Body of pancreas (tissue), 4 donors: ENCODE measurements at regions not wholly inside any gene's neighbourhood (a gene's known extent, or its start where the extent isn't known, plus 50 kb on each side); places are given as distances from the start of the nearest gene placed in this dataset.

Experiments used
- CTCF ChIP-seq, 7 experiments: fragments of 450-650 bp in 4 of 7; fragments of 200-600 bp in 3 of 7; sonication (generic) in 3 of 7; IDR thresholded peaks; one replicate each; pipeline ENCODE4 v1.5.1; 2016 to 2019; ENCODE audit warnings: antibody characterized with exemption in 7 of 7
- POLR2A ChIP-seq, 3 donors: fragments of 450-650 bp; IDR thresholded peaks; one replicate each; pipeline ENCODE4 v1.6.1; 2016; ENCODE audit warnings: antibody characterized with exemption in 3 of 3, mild to moderate bottlenecking in 2 of 3

GRCh38 chr2:22769497-22769896, 615.5 kb upstream of the KLHL29 start:
- TF ChIP-seq CTCF (IDR thresholded peaks at IDR 0.05) (no peak), POLR2A (IDR thresholded peaks at IDR 0.05) (no peak)
